Activated CD4-positive, alpha-beta memory T cell treated with anti-CD3 and anti-CD28 coated beads for 36 hours (primary cell): ENCODE measurements at regions not wholly inside any gene's neighbourhood (a gene's known extent, or its start where the extent isn't known, plus 50 kb on each side); places are given as distances from the start of the nearest gene placed in this dataset.

Experiments used
- CTCF ChIA-PET: fragments of 350-600 bp; sonication (Branson Sonifier 250); formaldehyde crosslinking; loops from one replicate; lab custom pipeline; 2021; ENCODE audit warnings: antibody characterized with exemption, inconsistent platforms; lab: Charles Lee
- POLR2A ChIA-PET: fragments of 350-600 bp; sonication (Branson Sonifier 250); formaldehyde crosslinking; loops from one replicate; lab custom pipeline; 2021; ENCODE audit warnings: antibody characterized with exemption; lab: Charles Lee
- DNase-seq: peaks from one replicate; pipeline ENCODE4 v3.0.0-alpha.2; 2020
- H3K27ac Mint-ChIP-seq: one replicate; pipeline ENCODE4 v1.8.0; 2021; ENCODE audit warnings: mixed read lengths
- H3K27me3 Mint-ChIP-seq: one replicate; pipeline ENCODE4 v1.8.0; 2021; ENCODE audit warnings: mixed read lengths
- H3K36me3 Mint-ChIP-seq: one replicate; pipeline ENCODE4 v1.8.0; 2021; ENCODE audit warnings: mixed read lengths
- H3K4me1 Mint-ChIP-seq: one replicate; pipeline ENCODE4 v1.8.0; 2021; ENCODE audit warnings: low read depth, mixed read lengths
- H3K4me3 Mint-ChIP-seq: one replicate; pipeline ENCODE4 v1.8.0; 2021; ENCODE audit warnings: mild to moderate bottlenecking, mixed read lengths
- H3K9me3 Mint-ChIP-seq: one replicate; pipeline ENCODE4 v1.8.0; 2021; ENCODE audit warnings: mixed read lengths
- intact Hi-C: fragments of 100-400 bp; cut with micrococcal nuclease; formaldehyde crosslinking; loops from one replicate; pipeline ENCODE4 v1.15.1; 2023

DNA sequence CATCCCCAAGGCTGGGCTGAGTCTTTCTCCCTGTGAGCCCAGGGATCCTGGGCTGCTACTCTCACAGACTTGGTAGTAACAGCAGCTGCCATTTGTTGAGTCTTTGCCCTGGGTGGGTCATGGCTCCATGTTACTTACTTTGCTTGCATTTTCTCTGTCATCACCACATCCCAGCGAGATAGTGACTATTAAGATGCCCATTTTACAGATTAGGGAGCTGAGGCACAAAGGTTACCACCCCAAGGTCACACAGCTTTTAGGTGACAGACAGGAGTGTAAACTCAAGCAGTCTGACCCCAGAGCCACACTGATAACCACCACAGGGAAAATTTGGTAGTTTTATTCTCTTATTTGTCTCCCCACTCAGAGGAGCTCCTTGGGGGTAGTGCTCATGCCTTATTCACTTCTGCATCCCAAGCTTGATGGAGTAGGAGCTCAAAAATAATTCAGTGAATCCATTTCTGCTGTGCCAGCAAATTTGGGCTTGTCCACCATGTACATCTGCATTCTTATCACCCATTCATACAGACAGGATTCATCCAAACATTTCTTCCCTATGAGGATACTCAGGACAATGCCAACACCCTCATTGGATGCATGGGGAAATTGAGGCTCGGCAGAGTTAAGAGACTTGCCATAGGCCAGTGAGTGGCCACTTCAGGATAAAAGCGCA lies 263.2 kb downstream of the CBLN1 start:
- no peak for DNase-seq
- H3K4me1 Mint-ChIP-seq, result no peaks in the 10 kb centered on the region
- ChIA-PET CTCF (no interaction called here), POLR2A (no interaction called here)
- no peaks in the 10 kb centered on the region for H3K36me3 Mint-ChIP-seq
- H3K4me3 Mint-ChIP-seq, result no peak overlapping the region
- no peaks in the 10 kb centered on the region for H3K27me3 Mint-ChIP-seq
- no peaks in the 10 kb centered on the region for H3K9me3 Mint-ChIP-seq
- intact Hi-C loops, result no loop called here
- H3K27ac Mint-ChIP-seq, result no peak overlapping the region

DNA sequence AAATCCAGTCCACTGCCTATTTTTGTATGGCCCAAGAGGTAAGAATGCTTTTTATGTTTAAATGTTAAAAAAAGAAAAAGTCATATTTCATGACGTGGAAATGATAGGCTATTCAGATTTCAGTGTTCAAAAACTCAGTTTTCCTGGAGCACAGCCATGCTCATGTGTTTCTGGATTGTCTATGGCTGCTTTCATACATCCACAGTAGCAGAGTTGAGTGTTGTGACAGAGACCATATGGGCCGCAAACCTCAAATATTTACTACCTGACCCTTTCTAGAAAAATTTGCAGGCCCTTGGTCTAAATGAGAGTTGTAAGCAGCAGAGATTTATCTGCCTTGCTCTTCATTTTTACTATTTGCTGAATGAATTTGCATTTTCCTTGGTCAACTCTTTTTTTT lies 264.1 kb downstream of the CBLN1 start:
- H3K4me3 Mint-ChIP-seq, result no peak overlapping the region
- no peak overlapping the region for H3K27ac Mint-ChIP-seq
- ChIA-PET CTCF (no interaction called here), POLR2A (no interaction called here)
- H3K27me3 Mint-ChIP-seq, result no peaks in the 10 kb centered on the region
- no peaks in the 10 kb centered on the region for H3K4me1 Mint-ChIP-seq
- no peak for DNase-seq
- H3K36me3 Mint-ChIP-seq, result no peaks in the 10 kb centered on the region
- H3K9me3 Mint-ChIP-seq, result no peaks in the 10 kb centered on the region
- intact Hi-C loops, result no loop called here

- intact Hi-C loops, result no loop called here
- Mint-ChIP-seq H3K27me3 (no peaks in the 10 kb centered on the region), H3K4me1 (no peaks in the 10 kb centered on the region), H3K27ac (no peak overlapping the region), H3K36me3 (no peaks in the 10 kb centered on the region), H3K9me3 (peaks cover 3% of the 10 kb centered on the region), H3K4me3 (no peak overlapping the region)
- ChIA-PET CTCF (no interaction called here), POLR2A (no interaction called here)
- no peak for DNase-seq
Measured at GRCh38 chr16:49016461-49016860, 265.2 kb downstream of the CBLN1 start.

- H3K9me3 Mint-ChIP-seq, result peaks cover 6% of the 10 kb centered on the region
- DNase-seq, result no peak
- no peaks in the 10 kb centered on the region for H3K27me3 Mint-ChIP-seq
- CTCF ChIA-PET, result no interaction called here
- POLR2A ChIA-PET, result no interaction called here
- no peaks in the 10 kb centered on the region for H3K36me3 Mint-ChIP-seq
- H3K27ac Mint-ChIP-seq, result no peak overlapping the region
- H3K4me1 Mint-ChIP-seq, result no peaks in the 10 kb centered on the region
- intact Hi-C loops, result no loop called here
- no peak overlapping the region for H3K4me3 Mint-ChIP-seq
Measured at GRCh38 chr16:49015225-49015592, 266.4 kb downstream of the CBLN1 start.

GRCh38 chr16:49014277-49015224 lies 267.1 kb downstream of the CBLN1 start:
- no peak overlapping the region for H3K4me3 Mint-ChIP-seq
- no peaks in the 10 kb centered on the region for H3K27me3 Mint-ChIP-seq
- peaks cover 6% of the 10 kb centered on the region for H3K9me3 Mint-ChIP-seq
- no peaks in the 10 kb centered on the region for H3K36me3 Mint-ChIP-seq
- no peak overlapping the region for H3K27ac Mint-ChIP-seq
- DNase-seq, result no peak
- H3K4me1 Mint-ChIP-seq, result no peaks in the 10 kb centered on the region
- POLR2A ChIA-PET, result no interaction called here
- intact Hi-C loops, result no loop called here
- CTCF ChIA-PET, result no interaction called here

GRCh38 chr16:49013727-49014080 lies 267.9 kb downstream of the CBLN1 start:
- Mint-ChIP-seq H3K36me3 (no peaks in the 10 kb centered on the region), H3K4me1 (no peaks in the 10 kb centered on the region), H3K27me3 (no peaks in the 10 kb centered on the region), H3K4me3 (no peak overlapping the region), H3K27ac (no peak overlapping the region), H3K9me3 (peaks cover 6% of the 10 kb centered on the region)
- intact Hi-C loops, result no loop called here
- DNase-seq, result no peak
- CTCF ChIA-PET, result no interaction called here
- POLR2A ChIA-PET, result no interaction called here

GRCh38 chr16:49012961-49013726 lies 268.5 kb downstream of the CBLN1 start:
- intact Hi-C loops, result no loop called here

DNA sequence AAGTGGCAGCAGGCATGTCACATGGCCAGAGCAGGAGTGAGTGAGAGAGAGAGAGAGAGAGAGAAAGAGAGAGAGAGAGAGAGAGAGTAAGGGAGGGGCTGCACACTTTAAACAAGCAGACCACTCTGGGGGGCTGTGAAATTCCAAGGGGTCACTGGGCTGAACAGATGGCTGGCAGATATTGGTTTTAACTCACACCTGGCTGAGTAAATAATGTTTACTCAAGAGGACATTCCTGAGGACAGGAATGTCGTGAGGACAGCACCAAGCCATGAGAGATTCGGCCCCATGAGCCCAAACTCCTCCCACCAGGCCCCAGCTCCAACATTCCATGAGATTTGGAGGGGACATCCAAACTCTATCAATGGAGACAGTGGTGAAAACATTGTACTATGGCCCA lies 269.7 kb downstream of the CBLN1 start:
- intact Hi-C loops, result no loop called here
- Mint-ChIP-seq H3K4me3 (no peak overlapping the region), H3K9me3 (peaks cover 6% of the 10 kb centered on the region), H3K27me3 (no peaks in the 10 kb centered on the region), H3K4me1 (no peaks in the 10 kb centered on the region), H3K27ac (no peak overlapping the region), H3K36me3 (no peaks in the 10 kb centered on the region)
- no peak for DNase-seq
- ChIA-PET POLR2A (no interaction called here), CTCF (no interaction called here)

More at GRCh38 chr16:49012961-49013726, 268.5 kb downstream of the CBLN1 start:
- DNase-seq, result no peak
- Mint-ChIP-seq H3K4me3 (no peak overlapping the region), H3K27me3 (no peaks in the 10 kb centered on the region), H3K4me1 (no peaks in the 10 kb centered on the region), H3K36me3 (no peaks in the 10 kb centered on the region), H3K9me3 (peaks cover 6% of the 10 kb centered on the region), H3K27ac (no peak overlapping the region)
- ChIA-PET CTCF (no interaction called here), POLR2A (no interaction called here)

DNA sequence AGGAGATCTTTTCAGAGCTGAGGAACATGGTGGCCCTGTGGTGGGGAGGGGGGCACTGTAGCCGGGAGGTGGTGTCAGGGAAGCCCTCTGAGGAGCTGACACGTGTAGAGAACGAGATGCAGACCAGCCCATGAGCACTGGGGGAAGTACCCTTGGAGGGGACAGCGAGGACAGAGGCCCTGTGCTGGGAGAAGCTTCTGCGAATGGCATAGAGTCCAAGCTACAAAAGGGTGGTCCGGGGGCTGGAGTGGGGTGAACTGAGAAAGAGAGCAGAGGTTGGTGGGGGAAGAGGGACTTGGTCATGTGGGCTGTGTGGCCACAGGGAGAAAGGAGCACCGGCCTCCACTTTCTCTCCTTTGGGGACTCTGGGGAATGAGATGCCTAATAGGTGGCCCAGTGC lies 270.8 kb downstream of the CBLN1 start:
- ChIA-PET CTCF (no interaction called here), POLR2A (no interaction called here)
- Mint-ChIP-seq H3K27ac (no peak overlapping the region), H3K27me3 (no peaks in the 10 kb centered on the region), H3K4me3 (no peak overlapping the region), H3K4me1 (no peaks in the 10 kb centered on the region), H3K36me3 (no peaks in the 10 kb centered on the region), H3K9me3 (peaks cover 10% of the 10 kb centered on the region)
- no peak for DNase-seq
- intact Hi-C loops, result no loop called here

- Mint-ChIP-seq H3K4me3 (no peak overlapping the region), H3K27me3 (no peaks in the 10 kb centered on the region), H3K9me3 (peaks cover 11% of the 10 kb centered on the region), H3K27ac (no peak overlapping the region), H3K36me3 (no peaks in the 10 kb centered on the region), H3K4me1 (no peaks in the 10 kb centered on the region)
- ChIA-PET POLR2A (no interaction called here), CTCF (no interaction called here)
- intact Hi-C loops, result no loop called here
- no peak for DNase-seq
Measured at GRCh38 chr16:49010396-49010795, 271.2 kb downstream of the CBLN1 start.

DNA sequence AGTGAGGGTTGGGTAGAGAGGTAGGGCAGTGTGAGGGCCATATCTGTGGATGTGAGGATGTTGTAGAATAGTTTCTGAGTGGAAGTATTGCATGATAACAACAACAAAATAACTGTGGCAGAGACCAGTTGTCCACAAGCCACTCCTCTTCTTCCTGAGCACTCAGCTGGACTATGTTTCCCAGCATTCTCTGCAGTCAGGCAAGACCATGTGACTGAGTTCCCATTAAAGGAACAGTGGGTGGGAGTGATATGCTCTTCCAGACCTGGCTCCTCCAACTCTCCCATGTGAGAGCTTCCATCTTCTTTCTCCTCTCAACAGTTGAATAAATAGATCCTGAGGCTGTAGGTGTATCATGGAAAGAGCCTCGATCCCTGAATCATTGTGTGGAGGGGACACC lies 272.4 kb downstream of the CBLN1 start:
- Mint-ChIP-seq H3K36me3 (no peaks in the 10 kb centered on the region), H3K27ac (no peak overlapping the region), H3K27me3 (no peaks in the 10 kb centered on the region), H3K4me1 (no peaks in the 10 kb centered on the region), H3K4me3 (no peak overlapping the region), H3K9me3 (peaks cover 11% of the 10 kb centered on the region)
- ChIA-PET CTCF (no interaction called here), POLR2A (interaction anchor here (0.5 kb wide), 1 partner anchor 34 kb away, joined by 4 read pairs; no protein-coding TSS in a partner anchor)
- intact Hi-C loops, result no loop called here
- no peak for DNase-seq

- Mint-ChIP-seq H3K4me3 (no peak overlapping the region), H3K4me1 (no peaks in the 10 kb centered on the region), H3K27ac (no peak overlapping the region), H3K36me3 (no peaks in the 10 kb centered on the region), H3K27me3 (no peaks in the 10 kb centered on the region), H3K9me3 (peaks cover 4% of the 10 kb centered on the region)
- no peak for DNase-seq
- POLR2A ChIA-PET, result no interaction called here
- intact Hi-C loops, result no loop called here
- CTCF ChIA-PET, result no interaction called here
Measured at GRCh38 chr16:49003992-49004391, 277.6 kb downstream of the CBLN1 start.
